Mucosa of rectum (tissue), 2 donors: ENCODE measurements at regions not wholly inside any gene's neighbourhood (a gene's known extent, or its start where the extent isn't known, plus 50 kb on each side); places are given as distances from the start of the nearest gene placed in this dataset.
"Not testable (repeated sequence)": the region's sequence is repeated elsewhere in the genome, so short reads cannot be mapped to it uniquely, and the experiment has no call there.

Experiments
- H3K27ac ChIP-seq, 2 donors: one replicate each; pipeline ENCODE4 v1.7.0; 2013; ENCODE audit warnings: inconsistent platforms in 2 of 2, low read depth in 2 of 2, low read length in 2 of 2
- H3K27me3 ChIP-seq, 2 donors: one replicate each; pipeline ENCODE4 v1.7.0; 2013; ENCODE audit warnings: low read length in 2 of 2; ENCODE audit not compliant: control insufficient read depth in 2 of 2, insufficient read depth in 2 of 2
- H3K36me3 ChIP-seq, 2 donors: one replicate each; pipeline ENCODE4 v1.7.0; 2013; ENCODE audit warnings: low read length in 2 of 2; ENCODE audit not compliant: control insufficient read depth in 2 of 2, insufficient read depth in 2 of 2
- H3K4me1 ChIP-seq, 2 donors: one replicate each; pipeline ENCODE4 v1.7.0; 2013; ENCODE audit warnings: low read length in 2 of 2, mild to moderate bottlenecking in 1 of 2; ENCODE audit not compliant: control insufficient read depth in 2 of 2, insufficient read depth in 2 of 2
- H3K4me3 ChIP-seq, 2 donors: one replicate each; pipeline ENCODE4 v1.7.0; 2013; ENCODE audit warnings: low read length in 2 of 2
- H3K9ac ChIP-seq, 2 donors: one replicate each; pipeline ENCODE4 v1.7.0; 2013; ENCODE audit warnings: low read length in 2 of 2, low read depth in 1 of 2, mild to moderate bottlenecking in 1 of 2
- H3K9me3 ChIP-seq, 2 donors: one replicate each; pipeline ENCODE4 v1.7.0; 2013; ENCODE audit warnings: low read length in 2 of 2; ENCODE audit not compliant: control insufficient read depth in 2 of 2
- donor health status: healthy.
- donor health status: Normal muscosa, but diverticular disease.

DNA sequence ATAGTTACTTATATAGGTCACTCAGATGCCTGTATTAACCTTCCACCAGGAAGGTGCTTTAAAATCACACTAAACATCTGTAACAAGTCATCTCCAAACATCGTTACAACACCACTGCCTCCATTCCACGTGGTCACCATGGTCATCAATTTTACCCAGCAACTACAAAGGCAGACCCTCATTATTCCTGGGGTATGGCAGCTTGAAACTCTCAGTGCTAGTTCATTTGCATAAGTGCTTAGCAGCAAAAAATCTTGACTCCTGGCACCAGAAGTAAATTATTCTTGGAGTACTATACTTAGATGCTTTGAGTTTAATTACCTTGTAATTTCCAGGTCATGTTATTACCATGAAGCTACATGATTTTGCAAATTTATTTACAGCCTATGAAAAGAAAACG is 250.6 kb downstream of the KBTBD8 start:
- no peaks in the 10 kb centered on the region for H3K4me1 ChIP-seq
- H3K27ac ChIP-seq: no peak overlapping the region
- no peak overlapping the region for H3K4me3 ChIP-seq
- H3K27me3 ChIP-seq: no peaks in the 10 kb centered on the region
- no peak overlapping the region for H3K9ac ChIP-seq
- H3K9me3 ChIP-seq: no peaks in the 10 kb centered on the region
- no peaks in the 10 kb centered on the region for H3K36me3 ChIP-seq

DNA sequence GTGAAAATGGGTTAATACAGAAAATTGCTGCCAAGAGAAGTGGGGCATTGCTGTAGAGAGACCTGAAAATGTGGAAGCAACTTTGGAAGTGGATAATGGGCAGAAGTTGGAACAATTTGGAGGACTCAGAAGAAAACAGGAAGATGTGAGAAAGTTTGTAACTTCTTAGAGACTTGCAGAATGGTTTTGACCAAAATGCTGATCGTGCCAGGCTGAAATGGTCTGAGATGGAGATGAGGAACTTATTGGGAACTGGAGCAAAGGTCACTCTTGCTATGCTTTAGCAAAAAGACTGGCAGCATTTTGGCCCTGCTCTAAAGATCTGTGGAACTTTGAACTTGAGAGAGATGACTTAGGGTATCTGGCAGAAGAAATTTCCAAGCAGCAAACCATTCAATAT is 254.8 kb downstream of the KBTBD8 start:
- not testable (repeated sequence) for H3K9me3 ChIP-seq, H3K4me3 ChIP-seq, H3K9ac ChIP-seq, H3K36me3 ChIP-seq, H3K27ac ChIP-seq, H3K27me3 ChIP-seq, H3K4me1 ChIP-seq

- Histone ChIP-seq H3K36me3 (no peaks in the 10 kb centered on the region), H3K4me3 (no peak overlapping the region), H3K27ac (no peak overlapping the region), H3K9ac (no peak overlapping the region), H3K9me3 (no peaks in the 10 kb centered on the region), H3K4me1 (no peaks in the 10 kb centered on the region), H3K27me3 (no peaks in the 10 kb centered on the region)
Observed at GRCh38 chr3:67278015-67278618, 280.0 kb downstream of the KBTBD8 start.

GRCh38 chr3:67286586-67286985 is 288.5 kb downstream of the KBTBD8 start:
- Histone ChIP-seq H3K4me1 (no peaks in the 10 kb centered on the region), H3K9me3 (no peaks in the 10 kb centered on the region), H3K36me3 (no peaks in the 10 kb centered on the region), H3K9ac (no peak overlapping the region), H3K27ac (no peak overlapping the region), H3K27me3 (no peaks in the 10 kb centered on the region), H3K4me3 (no peak overlapping the region)

DNA sequence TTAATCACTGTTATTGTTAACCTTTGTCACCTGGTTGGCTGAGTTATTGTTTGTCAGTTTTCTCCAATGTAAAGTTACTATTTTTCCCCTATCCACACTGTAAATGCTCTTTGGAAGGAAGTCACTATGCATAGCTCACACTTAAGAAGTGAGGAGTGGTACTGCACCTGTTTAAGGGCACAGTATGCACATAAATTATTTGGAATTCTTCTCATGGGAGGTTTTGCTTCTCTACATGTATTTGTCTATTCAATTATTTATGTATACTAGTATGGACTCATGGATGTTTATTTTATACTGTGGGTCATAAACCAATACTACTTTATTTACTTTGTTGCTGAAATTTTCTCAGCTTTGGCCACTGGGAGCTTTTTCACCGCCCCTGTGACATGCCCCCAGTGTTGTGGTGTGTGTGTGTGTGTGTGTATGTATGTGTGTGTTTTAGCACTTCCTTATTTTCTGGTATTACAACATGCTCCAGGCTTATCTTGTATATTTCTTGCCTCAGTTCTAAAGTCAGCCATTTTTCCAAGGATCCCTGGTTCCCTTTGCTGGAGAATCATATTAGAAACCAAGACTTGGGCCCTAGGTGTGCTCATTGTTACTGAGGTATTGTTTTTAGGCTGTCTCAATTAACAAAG is 290.5 kb downstream of the KBTBD8 start:
- no peak overlapping the region for H3K4me3 ChIP-seq
- no peaks in the 10 kb centered on the region for H3K36me3 ChIP-seq
- H3K9ac ChIP-seq: no peak overlapping the region
- H3K27me3 ChIP-seq: no peaks in the 10 kb centered on the region
- H3K27ac ChIP-seq: no peak overlapping the region
- no peaks in the 10 kb centered on the region for H3K9me3 ChIP-seq
- H3K4me1 ChIP-seq: peaks cover 0 to 3% of the 10 kb centered on the region in 2 donors

- Histone ChIP-seq H3K36me3 (no peaks in the 10 kb centered on the region), H3K9ac (no peak overlapping the region), H3K4me3 (no peak overlapping the region), H3K27ac (no peak overlapping the region), H3K9me3 (no peaks in the 10 kb centered on the region), H3K27me3 (no peaks in the 10 kb centered on the region), H3K4me1 (peaks cover 0 to 3% of the 10 kb centered on the region in 2 donors)
Observed at GRCh38 chr3:67289626-67290025, 291.5 kb downstream of the KBTBD8 start.

DNA sequence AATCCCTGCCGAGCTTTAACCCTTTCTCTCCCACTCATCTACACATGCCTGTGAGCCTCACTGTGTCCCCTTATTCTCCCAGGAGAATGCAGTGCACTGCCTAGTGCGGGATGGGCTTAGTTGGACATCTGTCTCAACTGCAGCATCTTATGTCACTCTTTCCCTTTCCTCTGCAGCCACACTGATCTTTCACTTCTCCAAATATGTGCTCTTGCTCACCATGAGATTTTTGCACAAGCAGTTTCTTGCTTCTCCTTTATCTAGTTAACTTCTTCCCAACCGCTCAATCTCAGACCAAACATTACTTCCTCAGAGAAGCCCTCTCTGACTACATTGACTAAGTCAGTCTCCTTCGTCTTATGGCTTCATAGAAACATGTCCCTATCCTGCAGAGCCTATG is 292.3 kb downstream of the KBTBD8 start:
- H3K4me3 ChIP-seq: no peak overlapping the region
- no peak overlapping the region for H3K27ac ChIP-seq
- peaks cover 0 to 3% of the 10 kb centered on the region in 2 donors for H3K4me1 ChIP-seq
- no peaks in the 10 kb centered on the region for H3K9me3 ChIP-seq
- H3K36me3 ChIP-seq: no peaks in the 10 kb centered on the region
- no peak overlapping the region for H3K9ac ChIP-seq
- no peaks in the 10 kb centered on the region for H3K27me3 ChIP-seq

- Histone ChIP-seq H3K9ac (no peak overlapping the region), H3K9me3 (no peaks in the 10 kb centered on the region), H3K27me3 (no peaks in the 10 kb centered on the region), H3K4me1 (peaks cover 0 to 3% of the 10 kb centered on the region in 2 donors), H3K36me3 (no peaks in the 10 kb centered on the region), H3K27ac (no peak overlapping the region), H3K4me3 (no peak overlapping the region)
Observed at GRCh38 chr3:67291287-67292252, 293.5 kb downstream of the KBTBD8 start.

DNA sequence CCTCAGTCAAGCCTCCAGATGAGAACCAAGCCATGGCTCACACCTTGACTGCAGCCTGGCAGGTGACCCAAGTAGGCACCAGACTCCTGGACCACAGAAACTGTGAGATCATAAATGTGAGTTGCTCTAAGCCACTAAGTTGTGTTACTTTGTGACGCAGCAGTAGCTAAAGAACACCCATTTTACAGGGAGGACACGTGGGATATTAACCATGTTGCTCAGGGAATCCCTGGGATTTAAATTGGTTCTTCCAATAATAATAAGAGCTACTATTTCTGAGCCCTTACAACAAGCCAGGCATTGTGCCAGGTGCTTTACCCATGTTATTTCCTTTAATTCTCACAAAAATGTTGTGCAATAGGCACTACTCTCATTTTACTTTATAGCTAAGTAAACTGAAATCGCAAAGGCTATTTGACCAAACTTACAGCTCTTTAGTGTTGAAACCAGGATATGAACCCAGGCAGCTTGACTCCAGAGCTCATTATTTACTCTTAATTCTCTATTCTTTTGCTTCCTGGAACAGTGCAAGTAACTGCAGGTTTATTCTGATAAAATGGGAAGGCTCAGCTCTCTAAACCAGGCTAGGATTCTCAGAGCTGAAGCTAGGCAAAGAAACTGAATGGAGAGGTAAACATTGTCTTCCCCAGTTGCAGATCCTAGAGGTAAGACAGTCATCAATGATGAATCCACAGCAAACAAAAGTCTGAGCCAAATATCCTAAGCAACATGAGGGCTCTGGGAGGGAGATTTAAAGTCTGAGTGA is 294.4 kb downstream of the KBTBD8 start:
- Histone ChIP-seq H3K4me1 (peaks cover 0 to 3% of the 10 kb centered on the region in 2 donors), H3K9me3 (no peaks in the 10 kb centered on the region), H3K27me3 (no peaks in the 10 kb centered on the region), H3K36me3 (no peaks in the 10 kb centered on the region), H3K27ac (no peak overlapping the region), H3K4me3 (no peak overlapping the region), H3K9ac (no peak overlapping the region)
